ENCODE measurements at regions not wholly inside any gene's neighbourhood (a gene's known extent, or its start where the extent isn't known, plus 50 kb on each side); places are given as distances from the start of the nearest gene placed in this dataset.

- Histone ChIP-seq H4K91ac (replicated peaks; ENCODE audit: insufficient read length, low read length) (no peak overlapping the region), H3K14ac (ENCODE audit: insufficient read length) (no peak overlapping the region), H3K23ac (ENCODE audit: insufficient read length) (no peak overlapping the region), H2BK120ac (replicated peaks; ENCODE audit: low read depth, low read length) (no peak overlapping the region), H3K9ac (replicated peaks in 1 of 4; ENCODE audit: extremely low read depth in 1 of 4, low read depth in 3 of 4, low read length in 3 of 4) (no peak overlapping the region), H3K9me3 (ENCODE audit: insufficient read depth in 2 of 2, low read depth in 1 of 2, low read length in 1 of 2) (no peaks in the 10 kb centered on the region), H3K79me2 (ENCODE audit: control insufficient read depth in 1 of 2, insufficient read depth in 2 of 2, low read length in 2 of 2) (no peaks in the 10 kb centered on the region), H3K4me2 (ENCODE audit: insufficient read depth in 1 of 2, low read depth in 2 of 2, low read length in 2 of 2) (no peak overlapping the region), H3K36me3 (ENCODE audit: control insufficient read depth in 2 of 4, insufficient read depth in 4 of 4, low read length in 3 of 4) (no peaks in the 10 kb centered on the region), H2BK20ac (ENCODE audit: low read length) (no peak overlapping the region), H3K27me3 (replicated peaks in 1 of 4; ENCODE audit: control insufficient read depth in 3 of 4, extremely low read depth in 1 of 4, insufficient read depth in 3 of 4, low read length in 3 of 4) (no peaks in the 10 kb centered on the region), H2AK5ac (ENCODE audit: low read depth, low read length) (no peak overlapping the region), H3K79me1 (ENCODE audit: low read depth, low read length) (no peaks in the 10 kb centered on the region), H3K23me2 (ENCODE audit: low read depth, low read length) (no peaks in the 10 kb centered on the region), H3K18ac (ENCODE audit: extremely low read depth, low read length) (no peak overlapping the region), H3K27ac (ENCODE audit: low read depth, low read length) (no peak overlapping the region), H4K5ac (ENCODE audit: insufficient read length, low read depth, low read length) (no peak overlapping the region), H2BK5ac (ENCODE audit: low read depth, low read length) (no peak overlapping the region), H2BK15ac (ENCODE audit: low read length) (no peak overlapping the region), H2BK12ac (ENCODE audit: low read depth, low read length) (no peak overlapping the region), H4K20me1 (replicated peaks in 1 of 2; ENCODE audit: control insufficient read depth in 1 of 2, insufficient read depth in 2 of 2, low read length in 2 of 2) (no peaks in the 10 kb centered on the region), H3K4me3 (ENCODE audit: extremely low read depth in 1 of 4, insufficient read depth in 2 of 4, low read depth in 3 of 4, low read length in 4 of 4) (no peak overlapping the region), H4K8ac (ENCODE audit: extremely low read depth, insufficient read depth, low read length) (no peak overlapping the region), H2AFZ (ENCODE audit: low read length) (no peak overlapping the region), H3K56ac (replicated peaks; ENCODE audit: insufficient read length, low read depth, low read length) (no peak overlapping the region), H3K4ac (replicated peaks; ENCODE audit: insufficient read length, low read depth, low read length) (no peak overlapping the region), H3K4me1 (replicated peaks in 1 of 4; ENCODE audit: control insufficient read depth in 3 of 4, insufficient read depth in 4 of 4, low read length in 3 of 4) (no peaks in the 10 kb centered on the region)
- POLR2A ChIA-PET (ENCODE audit: partially characterized antibody), result no interaction called here
- TF ChIP-seq CBX8 (IDR thresholded peaks at IDR 0.05; ENCODE audit: borderline replicate concordance, low read depth, low read length) (no peak), PHF8 (conservative IDR thresholded peaks at IDR 0.05; ENCODE audit: low read depth, low read length) (no peak), SIN3A (conservative IDR thresholded peaks at IDR 0.05 in 1 of 2, IDR thresholded peaks at IDR 0.05 in 1 of 2; ENCODE audit: low read depth in 1 of 2, low read length in 2 of 2) (no peak), EP300 (IDR thresholded peaks at IDR 0.05; ENCODE audit: borderline replicate concordance in 1 of 2, low read depth in 2 of 2, low read length in 2 of 2) (no peak), TAF1 (IDR thresholded peaks at IDR 0.05; ENCODE audit: low read depth, low read length) (no peak), RFX5 (IDR thresholded peaks at IDR 0.05; ENCODE audit: borderline replicate concordance, low read depth, low read length) (no peak), POLR2A (IDR thresholded peaks at IDR 0.05; ENCODE audit: control extremely low read depth in 1 of 2, low read depth in 2 of 2, low read length in 2 of 2) (no peak), NRF1 (IDR thresholded peaks at IDR 0.05; ENCODE audit: low read depth, low read length) (no peak), KDM5A (IDR thresholded peaks at IDR 0.05; ENCODE audit: low read length) (no peak), BRCA1 (IDR thresholded peaks at IDR 0.05; ENCODE audit: low read depth, low read length) (no peak), TEAD4 (IDR thresholded peaks at IDR 0.05; ENCODE audit: low read depth, low read length) (no peak), GABPA (IDR thresholded peaks at IDR 0.05; ENCODE audit: borderline replicate concordance, insufficient read depth, low read length) (no peak), KDM4A (IDR thresholded peaks at IDR 0.05; ENCODE audit: low read depth, low read length, severe bottlenecking) (no peak), E2F6 (IDR thresholded peaks at IDR 0.05) (no peak)
- FAIRE-seq, result no peak
- DNase-seq (ENCODE audit: low read depth in 1 of 2, low spot score in 2 of 2), result no peak
- CTCF ChIA-PET (ENCODE audit: partially characterized antibody), result no interaction called here
- 100% methylated on average over 1 of the region's 1 CpG; no CpG with 5 or more reads in 1 of the 2 experiments for WGBS, 2 experiments (ENCODE audit: extremely low coverage in 1 of 2, insufficient coverage in 1 of 2, insufficient read length in 1 of 2, insufficient replicate concordance in 2 of 2, low coverage in 1 of 2, low lambda C conversion rate in 2 of 2, missing lambda C conversion rate in 1 of 2)
Measured at GRCh38 chr20:6341491-6341890, 218.7 kb upstream of the FERMT1 start.
